DND-41 (cell line): ENCODE measurements at regions not wholly inside any gene's neighbourhood (a gene's known extent, or its start where the extent isn't known, plus 50 kb on each side); places are given as distances from the start of the nearest gene placed in this dataset.

ENCODE experiments used
- EZH2 ChIP-seq: IDR thresholded peaks from 3 replicates; pipeline ENCODE4 v1.6.1; 2012; ENCODE audit warnings: borderline replicate concordance, low read depth, mild to moderate bottlenecking, moderate library complexity, low read length, inconsistent platforms; ENCODE audit not compliant: severe bottlenecking
- TF ChIP-seq, protein P1 (sequence below): IDR thresholded peaks from 2 replicates; pipeline ENCODE4 v1.5.1; 2012; ENCODE audit warnings: borderline replicate concordance, low read length, moderate library complexity, mild to moderate bottlenecking; ENCODE audit not compliant: poor library complexity, severe bottlenecking; ENCODE audit errors: extremely low read depth

- TF ChIP-seq, protein P1, sequence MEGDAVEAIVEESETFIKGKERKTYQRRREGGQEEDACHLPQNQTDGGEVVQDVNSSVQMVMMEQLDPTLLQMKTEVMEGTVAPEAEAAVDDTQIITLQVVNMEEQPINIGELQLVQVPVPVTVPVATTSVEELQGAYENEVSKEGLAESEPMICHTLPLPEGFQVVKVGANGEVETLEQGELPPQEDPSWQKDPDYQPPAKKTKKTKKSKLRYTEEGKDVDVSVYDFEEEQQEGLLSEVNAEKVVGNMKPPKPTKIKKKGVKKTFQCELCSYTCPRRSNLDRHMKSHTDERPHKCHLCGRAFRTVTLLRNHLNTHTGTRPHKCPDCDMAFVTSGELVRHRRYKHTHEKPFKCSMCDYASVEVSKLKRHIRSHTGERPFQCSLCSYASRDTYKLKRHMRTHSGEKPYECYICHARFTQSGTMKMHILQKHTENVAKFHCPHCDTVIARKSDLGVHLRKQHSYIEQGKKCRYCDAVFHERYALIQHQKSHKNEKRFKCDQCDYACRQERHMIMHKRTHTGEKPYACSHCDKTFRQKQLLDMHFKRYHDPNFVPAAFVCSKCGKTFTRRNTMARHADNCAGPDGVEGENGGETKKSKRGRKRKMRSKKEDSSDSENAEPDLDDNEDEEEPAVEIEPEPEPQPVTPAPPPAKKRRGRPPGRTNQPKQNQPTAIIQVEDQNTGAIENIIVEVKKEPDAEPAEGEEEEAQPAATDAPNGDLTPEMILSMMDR: no peak
- no peak for TF ChIP-seq EZH2
These were observed 185.5 kb upstream of the ZC3H12A start for GRCh38 chr1:37288900-37289299.
